Upper lobe of right lung (tissue), 1 donor: ENCODE measurements at regions not wholly inside any gene's neighbourhood (a gene's known extent, or its start where the extent isn't known, plus 50 kb on each side); places are given as distances from the start of the nearest gene placed in this dataset.
"Not testable (repeated sequence)": the region's sequence is repeated elsewhere in the genome, so short reads cannot be mapped to it uniquely, and the experiment has no call there.

Experiments used
- ATAC-seq: fragments of 200-7000 bp; cut with Tn5 transposase; one replicate; pipeline ENCODE4 v1.9.1; 2020; ENCODE audit warnings: mild to moderate bottlenecking, moderate library complexity
- DNase-seq: peaks from one replicate; pipeline ENCODE4 v3.0.0-alpha.2; 2020
- H3K27ac ChIP-seq: fragments of 200-600 bp; one replicate; pipeline ENCODE4 v1.8.0; 2022
- H3K27me3 ChIP-seq: fragments of 200-600 bp; one replicate; pipeline ENCODE4 v1.8.0; 2022; ENCODE audit warnings: mild to moderate bottlenecking
- H3K36me3 ChIP-seq: fragments of 200-600 bp; one replicate; pipeline ENCODE4 v1.8.0; 2022
- H3K4me1 ChIP-seq: fragments of 200-600 bp; one replicate; pipeline ENCODE4 v1.8.0; 2022
- H3K4me3 ChIP-seq: fragments of 200-600 bp; one replicate; pipeline ENCODE4 v1.8.0; 2022; ENCODE audit warnings: mild to moderate bottlenecking
- H3K9me3 ChIP-seq: fragments of 200-600 bp; one replicate; pipeline ENCODE4 v1.8.0; 2022
- intact Hi-C: fragments of 100-400 bp; cut with DNase I; formaldehyde crosslinking; loops from one replicate; pipeline ENCODE4 v1.11.0; 2022
- TF ChIP-seq, protein P1 (sequence below): fragments of 200-600 bp; IDR thresholded peaks from one replicate; pipeline ENCODE4 v1.8.0; 2022; ENCODE audit warnings: antibody characterized with exemption
- donor health status: DM: no; HTN: yes; CAD: no; lungs with severe emphysema.

DNA sequence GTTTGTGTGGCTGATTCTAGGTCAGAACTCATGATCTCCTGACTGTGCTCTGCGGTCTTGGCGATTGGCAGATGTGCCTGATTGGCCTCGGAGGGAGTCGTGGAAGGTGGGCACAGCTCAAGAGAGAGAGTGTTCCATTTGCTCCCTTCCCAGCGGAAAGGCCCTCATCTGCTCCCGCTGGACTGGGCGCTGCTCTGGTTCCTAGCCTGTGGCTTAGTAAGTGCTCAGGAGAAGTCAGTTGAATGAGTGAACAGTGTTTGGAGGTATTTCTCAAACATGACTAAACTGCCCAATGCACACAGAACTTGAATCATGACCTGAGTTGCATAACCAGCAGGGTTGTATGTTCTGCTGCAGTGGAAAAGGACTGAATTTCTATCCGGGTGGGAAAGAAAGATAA lies 120.2 kb upstream of the PITX1 start:
- Histone ChIP-seq H3K36me3 (no peaks in the 10 kb centered on the region), H3K9me3 (no peaks in the 10 kb centered on the region), H3K27ac (no peak overlapping the region), H3K4me1 (no peaks in the 10 kb centered on the region), H3K4me3 (no peak overlapping the region), H3K27me3 (no peaks in the 10 kb centered on the region)
- TF ChIP-seq, protein P1, sequence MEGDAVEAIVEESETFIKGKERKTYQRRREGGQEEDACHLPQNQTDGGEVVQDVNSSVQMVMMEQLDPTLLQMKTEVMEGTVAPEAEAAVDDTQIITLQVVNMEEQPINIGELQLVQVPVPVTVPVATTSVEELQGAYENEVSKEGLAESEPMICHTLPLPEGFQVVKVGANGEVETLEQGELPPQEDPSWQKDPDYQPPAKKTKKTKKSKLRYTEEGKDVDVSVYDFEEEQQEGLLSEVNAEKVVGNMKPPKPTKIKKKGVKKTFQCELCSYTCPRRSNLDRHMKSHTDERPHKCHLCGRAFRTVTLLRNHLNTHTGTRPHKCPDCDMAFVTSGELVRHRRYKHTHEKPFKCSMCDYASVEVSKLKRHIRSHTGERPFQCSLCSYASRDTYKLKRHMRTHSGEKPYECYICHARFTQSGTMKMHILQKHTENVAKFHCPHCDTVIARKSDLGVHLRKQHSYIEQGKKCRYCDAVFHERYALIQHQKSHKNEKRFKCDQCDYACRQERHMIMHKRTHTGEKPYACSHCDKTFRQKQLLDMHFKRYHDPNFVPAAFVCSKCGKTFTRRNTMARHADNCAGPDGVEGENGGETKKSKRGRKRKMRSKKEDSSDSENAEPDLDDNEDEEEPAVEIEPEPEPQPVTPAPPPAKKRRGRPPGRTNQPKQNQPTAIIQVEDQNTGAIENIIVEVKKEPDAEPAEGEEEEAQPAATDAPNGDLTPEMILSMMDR = no peak
- ATAC-seq = no peak
- intact Hi-C loops = no loop called here
- no peak for DNase-seq

DNA sequence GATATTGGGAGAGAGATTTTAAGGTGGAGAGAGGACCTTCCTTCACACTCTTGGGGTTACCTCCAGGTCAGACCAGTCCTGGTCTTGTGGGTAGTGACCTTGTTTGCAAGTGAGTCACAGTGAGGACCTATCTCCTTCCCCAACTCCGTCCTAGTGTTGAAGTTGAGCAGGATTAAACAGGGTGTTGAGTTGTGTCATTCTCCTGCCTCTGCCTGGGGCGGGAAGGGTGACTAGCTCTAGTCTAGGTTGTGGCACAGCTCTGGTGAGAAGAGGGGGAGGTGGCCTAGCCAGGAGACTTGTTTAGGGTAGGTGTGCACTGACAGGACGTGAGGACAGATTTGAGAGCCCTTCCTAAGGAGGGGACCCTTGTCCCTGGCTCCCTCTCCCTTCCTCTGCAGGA lies 119.6 kb upstream of the PITX1 start:
- ATAC-seq (no peak), DNase-seq (no peak)
- no peaks in the 10 kb centered on the region for H3K36me3 ChIP-seq
- no peaks in the 10 kb centered on the region for H3K27me3 ChIP-seq
- no peaks in the 10 kb centered on the region for H3K4me1 ChIP-seq
- H3K27ac ChIP-seq = no peak overlapping the region
- H3K9me3 ChIP-seq = no peaks in the 10 kb centered on the region
- TF ChIP-seq, protein P1 = no peak
- no peak overlapping the region for H3K4me3 ChIP-seq
- intact Hi-C loops = no loop called here

DNA sequence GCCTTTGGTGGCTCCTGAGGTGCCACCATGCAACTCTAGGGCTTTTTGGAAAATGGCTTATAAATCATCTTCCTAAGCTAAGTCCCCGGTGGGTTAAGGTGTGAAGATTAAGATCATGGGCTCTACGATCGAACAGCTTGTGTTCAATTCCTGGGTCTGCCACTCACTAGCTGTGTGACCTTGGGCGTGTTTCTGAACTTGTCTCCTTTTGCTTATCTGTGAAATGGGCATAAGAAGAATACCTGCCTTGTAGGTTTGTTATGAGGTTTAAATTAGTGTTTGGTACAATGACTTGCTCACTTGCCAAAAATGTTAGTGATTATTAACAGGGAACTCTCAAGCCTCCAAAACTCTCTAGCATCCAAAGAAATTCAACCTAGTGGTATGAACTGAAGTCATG lies 119.2 kb upstream of the PITX1 start:
- intact Hi-C loops = no loop called here
- no peaks in the 10 kb centered on the region for H3K4me1 ChIP-seq
- H3K27me3 ChIP-seq = no peaks in the 10 kb centered on the region
- no peaks in the 10 kb centered on the region for H3K9me3 ChIP-seq
- H3K36me3 ChIP-seq = no peaks in the 10 kb centered on the region
- H3K4me3 ChIP-seq = no peak overlapping the region
- ATAC-seq (no peak), DNase-seq (no peak)
- H3K27ac ChIP-seq = no peak overlapping the region
- TF ChIP-seq, protein P1 = no peak

DNA sequence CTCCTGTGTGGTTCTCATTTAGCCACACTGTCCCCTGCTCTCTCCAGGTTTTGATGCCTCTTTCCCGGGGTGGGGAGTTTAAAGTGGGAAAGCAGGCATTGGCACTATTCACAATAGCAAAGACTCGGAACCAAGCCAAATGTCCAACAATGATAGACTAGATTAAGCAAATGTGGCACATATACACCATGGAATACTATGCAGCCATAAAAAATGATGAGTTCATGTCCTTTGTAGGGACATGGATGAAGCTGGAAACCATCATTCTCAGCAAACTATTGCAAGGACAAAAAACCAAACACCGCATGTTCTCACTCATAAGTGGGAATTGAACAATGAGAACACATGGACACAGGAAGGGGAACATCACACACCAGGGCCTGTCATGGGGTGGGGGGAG lies 117.6 kb upstream of the PITX1 start:
- DNase-seq, ATAC-seq, H3K4me1 ChIP-seq, H3K27ac ChIP-seq, H3K36me3 ChIP-seq, H3K4me3 ChIP-seq, H3K27me3 ChIP-seq, H3K9me3 ChIP-seq, intact Hi-C loops: not testable (repeated sequence)

DNA sequence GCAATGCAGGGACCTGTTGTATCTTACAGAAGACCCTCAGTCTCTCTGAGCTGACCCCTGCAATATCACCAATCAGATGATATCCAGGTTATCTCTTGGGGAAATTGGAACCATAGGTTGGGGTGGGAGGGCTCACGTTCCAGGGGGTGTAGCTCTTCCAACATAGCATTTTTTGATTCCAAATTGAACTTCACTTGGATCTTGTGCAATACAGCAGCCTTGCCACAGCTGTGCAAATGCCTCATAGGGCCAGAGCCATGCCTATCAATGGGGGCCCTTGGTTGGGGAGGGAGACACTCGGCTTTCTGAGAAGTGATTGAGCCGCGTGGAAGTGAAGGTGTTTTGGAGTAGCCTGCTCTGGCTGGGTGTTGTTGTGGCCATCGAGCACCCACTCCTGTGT lies 117.2 kb upstream of the PITX1 start:
- TF ChIP-seq, protein P1 = no peak
- DNase-seq (no peak), ATAC-seq (no peak)
- Histone ChIP-seq H3K36me3 (no peaks in the 10 kb centered on the region), H3K27ac (no peak overlapping the region), H3K9me3 (no peaks in the 10 kb centered on the region), H3K4me3 (no peak overlapping the region), H3K27me3 (no peaks in the 10 kb centered on the region), H3K4me1 (no peaks in the 10 kb centered on the region)
- intact Hi-C loops = no loop called here

DNA sequence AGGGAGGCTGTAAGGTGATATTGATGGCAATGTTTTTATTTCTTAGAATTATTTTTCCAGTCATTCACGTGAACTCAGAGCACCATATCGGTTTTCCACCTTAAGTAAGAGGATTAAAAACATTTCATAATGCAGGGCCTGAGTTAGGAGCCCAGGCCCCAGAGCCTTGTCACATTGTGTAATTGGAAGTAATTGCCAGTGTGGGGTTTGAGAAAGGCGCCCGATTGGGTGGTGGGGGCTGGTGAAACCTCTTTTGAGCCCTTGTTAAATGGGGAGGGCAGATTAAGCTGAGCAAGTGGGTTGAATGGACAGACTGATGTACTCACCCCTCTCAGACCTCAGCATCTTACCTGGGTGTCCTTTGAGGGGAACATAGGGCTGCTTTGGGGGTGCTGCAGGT lies 116.7 kb upstream of the PITX1 start:
- ATAC-seq (no peak), DNase-seq (no peak)
- TF ChIP-seq, protein P1 = no peak
- intact Hi-C loops = no loop called here
- H3K4me3 ChIP-seq = no peak overlapping the region
- no peaks in the 10 kb centered on the region for H3K36me3 ChIP-seq
- no peaks in the 10 kb centered on the region for H3K27me3 ChIP-seq
- no peaks in the 10 kb centered on the region for H3K4me1 ChIP-seq
- no peak overlapping the region for H3K27ac ChIP-seq
- no peaks in the 10 kb centered on the region for H3K9me3 ChIP-seq
